H1 (cell line): ENCODE measurements at regions not wholly inside any gene's neighbourhood (a gene's known extent, or its start where the extent isn't known, plus 50 kb on each side); places are given as distances from the start of the nearest gene placed in this dataset.
"Not testable (repeated sequence)": the region's sequence is repeated elsewhere in the genome, so short reads cannot be mapped to it uniquely, and the experiment has no call there.

Source experiments
- CTCF ChIA-PET: fragments of 300-600 bp; sonication (Branson Sonifier 250); formaldehyde crosslinking; loops from one replicate; lab custom pipeline; 2021; ENCODE audit not compliant: partially characterized antibody; lab: Charles Lee
- POLR2A ChIA-PET: fragments of 300-600 bp; sonication (Branson Sonifier 250); formaldehyde crosslinking; loops from one replicate; lab custom pipeline; 2021; ENCODE audit warnings: inconsistent platforms; ENCODE audit not compliant: partially characterized antibody; lab: Charles Lee
- DNase-seq, 2 experiments: peaks; one replicate each; pipeline versions ENCODE4 v3.0.0 to v3.0.0-alpha.2; 2010 to 2022; ENCODE audit warnings: low spot score in 2 of 2, low read depth in 1 of 2, mixed read lengths in 1 of 2
- FAIRE-seq: peaks from 2 replicates; lab custom pipeline; 2011; peaks lifted over from hg19 to GRCh38; lab: Jason Lieb, UNC
- H2AFZ ChIP-seq: 2 replicates; pipeline ENCODE4 v1.8.1; 2012; ENCODE audit warnings: low read length, inconsistent platforms
- H2AK5ac ChIP-seq: 2 replicates; pipeline ENCODE4 v1.6.1; 2013; ENCODE audit warnings: low read depth, low read length
- H2BK120ac ChIP-seq: replicated peaks from 2 replicates; pipeline ENCODE3; 2013; ENCODE audit warnings: low read depth, low read length, inconsistent platforms
- H2BK12ac ChIP-seq: 2 replicates; pipeline ENCODE4 v1.6.1; 2013; ENCODE audit warnings: low read depth, low read length
- H2BK15ac ChIP-seq: 2 replicates; pipeline ENCODE4 v1.6.1; 2013; ENCODE audit warnings: low read length
- H2BK20ac ChIP-seq: 2 replicates; pipeline ENCODE4 v1.6.1; 2013; ENCODE audit warnings: low read length
- H2BK5ac ChIP-seq: 2 replicates; pipeline ENCODE4 v1.6.1; 2013; ENCODE audit warnings: low read depth, low read length
- H3K14ac ChIP-seq: 2 replicates; pipeline ENCODE4 v1.6.1; 2013; ENCODE audit warnings: inconsistent platforms; ENCODE audit not compliant: insufficient read length
- H3K18ac ChIP-seq: 2 replicates; pipeline ENCODE4 v1.6.1; 2013; ENCODE audit warnings: low read length; ENCODE audit errors: extremely low read depth
- H3K23ac ChIP-seq: 2 replicates; pipeline ENCODE4 v1.6.1; 2013; ENCODE audit warnings: inconsistent platforms; ENCODE audit not compliant: insufficient read length
- H3K23me2 ChIP-seq: 2 replicates; pipeline ENCODE4 v1.6.1; 2013; ENCODE audit warnings: low read depth, low read length
- H3K27ac ChIP-seq: 2 replicates; pipeline ENCODE4 v1.6.1; 2011; ENCODE audit warnings: low read depth, low read length, inconsistent platforms
- H3K27me3 ChIP-seq, 4 experiments: replicated peaks in 1 of 4; 1 replicate in 1 of 4; 2 replicates in 3 of 4; pipeline versions ENCODE4 v1.6.1 to v1.8.1; 2011 to 2013; ENCODE audit warnings: low read length in 3 of 4, mild to moderate bottlenecking in 3 of 4, inconsistent platforms in 2 of 4, mixed read lengths in 2 of 4, moderate library complexity in 1 of 4; ENCODE audit not compliant: control insufficient read depth in 3 of 4, insufficient read depth in 3 of 4; ENCODE audit errors: extremely low read depth in 1 of 4
- H3K36me3 ChIP-seq, 4 experiments: 2 replicates each; pipeline versions ENCODE4 v1.6.1 to v1.8.1; 2011 to 2013; ENCODE audit warnings: mild to moderate bottlenecking in 4 of 4, low read length in 3 of 4, moderate library complexity in 2 of 4, control low read depth in 1 of 4, inconsistent platforms in 1 of 4; ENCODE audit not compliant: insufficient read depth in 4 of 4, control insufficient read depth in 2 of 4
- H3K4ac ChIP-seq: replicated peaks from 2 replicates; pipeline ENCODE3; 2013; ENCODE audit warnings: low read length, low read depth, mixed read lengths, inconsistent platforms; ENCODE audit not compliant: insufficient read length
- H3K4me1 ChIP-seq, 4 experiments: replicated peaks in 1 of 4; 1 replicate in 1 of 4; 2 replicates in 3 of 4; pipeline versions ENCODE4 v1.6.1 to v1.8.1; 2011 to 2013; ENCODE audit warnings: low read length in 3 of 4, inconsistent platforms in 2 of 4, mixed read lengths in 1 of 4; ENCODE audit not compliant: insufficient read depth in 4 of 4, control insufficient read depth in 3 of 4
- H3K4me2 ChIP-seq, 2 experiments: 2 replicates each; pipeline versions ENCODE4 v1.6.1 to v1.8.1; 2011 to 2013; ENCODE audit warnings: low read depth in 2 of 2, low read length in 2 of 2, control low read depth in 1 of 2, inconsistent platforms in 1 of 2, mild to moderate bottlenecking in 1 of 2; ENCODE audit not compliant: insufficient read depth in 1 of 2
- H3K4me3 ChIP-seq, 4 experiments: fragments of 200-600, 300-600 bp in 1 of 4; sonication (generic), shearing (Covaris generic), sonication (Bioruptor Twin) in 1 of 4; 2 replicates each; pipeline versions ENCODE4 v1.5.1 to v1.8.1; 2011 to 2016; ENCODE audit warnings: low read length in 4 of 4, low read depth in 3 of 4, control low read depth in 2 of 4, inconsistent platforms in 2 of 4, mild to moderate bottlenecking in 2 of 4, mixed read lengths in 1 of 4, moderate library complexity in 1 of 4; ENCODE audit not compliant: insufficient read depth in 2 of 4; ENCODE audit errors: extremely low read depth in 1 of 4
- H3K56ac ChIP-seq: replicated peaks from 2 replicates; pipeline ENCODE3; 2013; ENCODE audit warnings: low read depth, mild to moderate bottlenecking, mixed read lengths, low read length, inconsistent platforms; ENCODE audit not compliant: insufficient read length
- H3K79me1 ChIP-seq: 2 replicates; pipeline ENCODE4 v1.6.1; 2013; ENCODE audit warnings: low read depth, low read length, control low read depth
- H3K79me2 ChIP-seq, 2 experiments: 2 replicates each; pipeline versions ENCODE4 v1.6.1 to v1.8.1; 2012 to 2013; ENCODE audit warnings: low read length in 2 of 2, mild to moderate bottlenecking in 2 of 2, inconsistent platforms in 1 of 2; ENCODE audit not compliant: insufficient read depth in 2 of 2, control insufficient read depth in 1 of 2
- H3K9ac ChIP-seq, 4 experiments: replicated peaks in 1 of 4; 1 replicate in 1 of 4; 2 replicates in 3 of 4; pipeline versions ENCODE4 v1.6.1 to v1.8.1; 2011 to 2013; ENCODE audit warnings: low read depth in 3 of 4, low read length in 3 of 4, control low read depth in 2 of 4, mild to moderate bottlenecking in 2 of 4, moderate library complexity in 2 of 4, inconsistent platforms in 1 of 4; ENCODE audit errors: extremely low read depth in 1 of 4
- H3K9me3 ChIP-seq, 2 experiments: 2 replicates each; pipeline versions ENCODE4 v1.6.1 to v1.8.1; 2012 to 2013; ENCODE audit warnings: mild to moderate bottlenecking in 2 of 2, moderate library complexity in 2 of 2, control low read depth in 1 of 2, inconsistent platforms in 1 of 2, low read depth in 1 of 2, low read length in 1 of 2, mixed read lengths in 1 of 2; ENCODE audit not compliant: insufficient read depth in 2 of 2
- H4K20me1 ChIP-seq, 2 experiments: replicated peaks in 1 of 2; 2 replicates each; pipeline versions ENCODE3 to v1.8.1; 2011 to 2013; ENCODE audit warnings: inconsistent platforms in 2 of 2, low read length in 2 of 2, mild to moderate bottlenecking in 1 of 2; ENCODE audit not compliant: insufficient read depth in 2 of 2, control insufficient read depth in 1 of 2
- H4K5ac ChIP-seq: 2 replicates; pipeline ENCODE4 v1.6.1; 2013; ENCODE audit warnings: low read length, low read depth, mixed read lengths, inconsistent platforms; ENCODE audit not compliant: insufficient read length
- H4K8ac ChIP-seq: 2 replicates; pipeline ENCODE4 v1.8.0; 2013; ENCODE audit warnings: mild to moderate bottlenecking, moderate library complexity, low read length, inconsistent platforms; ENCODE audit not compliant: insufficient read depth; ENCODE audit errors: extremely low read depth
- H4K91ac ChIP-seq: replicated peaks from 2 replicates; pipeline ENCODE3; 2013; ENCODE audit warnings: low read length, mixed read lengths, inconsistent platforms; ENCODE audit not compliant: insufficient read length
- RNF2 ChIP-seq: fragments of 200-900, 300-1000 bp; sonication (generic); IDR thresholded peaks from 2 replicates; pipeline ENCODE4 v1.7.1; 2016; ENCODE audit warnings: borderline replicate concordance, low read depth, mild to moderate bottlenecking, antibody characterized with exemption, low read length; ENCODE audit not compliant: poor library complexity, severe bottlenecking; ENCODE audit errors: missing control alignments
- WGBS, 2 experiments: shearing (Covaris generic) in 1 of 2; methylation state at CpG; one replicate each; pipeline versions ENCODE4 v1.1.6 to v1.1.7; 2013 to 2015; ENCODE audit warnings: low lambda C conversion rate in 2 of 2, mixed read lengths in 2 of 2, inconsistent platforms in 1 of 2, low coverage in 1 of 2, missing lambda C conversion rate in 1 of 2; ENCODE audit not compliant: insufficient replicate concordance in 2 of 2, insufficient coverage in 1 of 2, insufficient read length in 1 of 2; ENCODE audit errors: extremely low coverage in 1 of 2, missing lambda C conversion rate in 1 of 2; 5-methylcytosine and 5-hydroxymethylcytosine counted together

GRCh38 chr16:29237971-29238370 is 168.5 kb downstream of the NPIPB11 start:
- Histone ChIP-seq H2BK120ac (no peak overlapping the region), H3K18ac (no peak overlapping the region), H2BK12ac (no peak overlapping the region), H3K4me3 (no peak overlapping the region), H3K27ac (no peak overlapping the region), H3K23ac (no peak overlapping the region), H2AK5ac (no peak overlapping the region), H3K79me2 (no peaks in the 10 kb centered on the region), H4K8ac (no peak overlapping the region), H3K4me1 (no peaks in the 10 kb centered on the region), H3K4me2 (no peak overlapping the region), H4K5ac (no peak overlapping the region), H3K4ac (no peak overlapping the region), H4K20me1 (no peaks in the 10 kb centered on the region), H2BK15ac (no peak overlapping the region), H3K9ac (no peak overlapping the region), H4K91ac (no peak overlapping the region), H3K27me3 (no peaks in the 10 kb centered on the region), H2BK5ac (no peak overlapping the region), H2BK20ac (no peak overlapping the region), H3K14ac (no peak overlapping the region), H3K79me1 (no peaks in the 10 kb centered on the region), H3K36me3 (no peaks in the 10 kb centered on the region), H3K9me3 (no peaks in the 10 kb centered on the region; a peak in 1 of 4 replicates), H3K56ac (no peak overlapping the region), H2AFZ (no peak overlapping the region), H3K23me2 (no peaks in the 10 kb centered on the region)
- WGBS, 2 experiments = 83% methylated on average over 7 of the region's 7 CpGs; no CpG with 5 or more reads in 1 of the 2 experiments
- DNase-seq (peak in 1 of 2 experiments; percentile 23), FAIRE-seq (no peak)
- POLR2A ChIA-PET = no interaction called here
- no peak for TF ChIP-seq RNF2
- CTCF ChIA-PET = interaction anchor here (0.7 kb wide), 1 partner anchor 13 kb away, joined by 3 read pairs; no protein-coding TSS in a partner anchor

- H2BK15ac ChIP-seq, H3K4me3 ChIP-seq, H3K27ac ChIP-seq, DNase-seq, H4K5ac ChIP-seq, H3K23ac ChIP-seq, H2BK12ac ChIP-seq, H2BK120ac ChIP-seq, H2BK20ac ChIP-seq, H2AK5ac ChIP-seq, H3K36me3 ChIP-seq, H2AFZ ChIP-seq, H3K4ac ChIP-seq, H3K27me3 ChIP-seq, POLR2A ChIA-PET, H3K79me2 ChIP-seq, H3K4me2 ChIP-seq, H2BK5ac ChIP-seq, H4K20me1 ChIP-seq, H3K79me1 ChIP-seq, FAIRE-seq, H3K4me1 ChIP-seq, H3K56ac ChIP-seq, H3K18ac ChIP-seq, H3K14ac ChIP-seq, H3K9ac ChIP-seq, H3K23me2 ChIP-seq, H4K91ac ChIP-seq, H3K9me3 ChIP-seq: not testable (repeated sequence)
- H4K8ac ChIP-seq = 0 out of 2 replicates have a peak overlapping the region, but pooled peaks have one; percentile 5
- WGBS, 2 experiments = 93% methylated on average over 15 of the region's 15 CpGs; no CpG with 5 or more reads in 1 of the 2 experiments
- CTCF ChIA-PET = interaction anchor here (0.7 kb wide), 1 partner anchor 13 kb away, joined by 3 read pairs; no protein-coding TSS in a partner anchor
These were observed 169.0 kb downstream of the NPIPB11 start for GRCh38 chr16:29237495-29237894.
